HG02678 (cell line): ENCODE measurements at regions not wholly inside any gene's neighbourhood (a gene's known extent, or its start where the extent isn't known, plus 50 kb on each side); places are given as distances from the start of the nearest gene placed in this dataset.
"Not testable (repeated sequence)": the region's sequence is repeated elsewhere in the genome, so short reads cannot be mapped to it uniquely, and the experiment has no call there.

ENCODE experiments used
- ATAC-seq: cut with Tn5 transposase; IDR thresholded peaks from one replicate; pipeline ENCODE4 v1.9.1; 2021; ENCODE audit warnings: mild to moderate bottlenecking, moderate library complexity; ENCODE audit not compliant: unreplicated experiment

GRCh38 chr9:25816439-25816838, 138.2 kb upstream of the TUSC1 start:
- no peak for ATAC-seq

- no peak for ATAC-seq
Measured at GRCh38 chr9:25814023-25814422, 135.8 kb upstream of the TUSC1 start.

DNA sequence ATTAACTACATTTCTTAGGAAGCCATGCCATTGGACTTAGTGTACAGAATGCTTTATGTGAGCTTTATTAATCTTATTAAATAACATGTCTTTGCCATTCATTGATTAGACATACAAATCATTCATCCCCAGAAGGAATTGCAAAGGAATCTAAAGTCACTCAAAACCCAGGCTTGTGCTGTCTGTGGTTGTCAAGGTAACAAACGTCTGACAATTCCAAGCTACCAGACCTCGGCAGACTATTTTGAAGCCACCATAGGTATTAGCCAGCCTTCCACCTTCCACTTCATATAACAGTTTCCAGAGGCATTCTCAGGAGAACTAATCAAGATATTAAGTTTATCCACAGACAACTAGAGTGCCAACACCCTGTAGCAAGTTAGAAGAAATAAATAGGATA, 135.2 kb upstream of the TUSC1 start:
- ATAC-seq: no peak

DNA sequence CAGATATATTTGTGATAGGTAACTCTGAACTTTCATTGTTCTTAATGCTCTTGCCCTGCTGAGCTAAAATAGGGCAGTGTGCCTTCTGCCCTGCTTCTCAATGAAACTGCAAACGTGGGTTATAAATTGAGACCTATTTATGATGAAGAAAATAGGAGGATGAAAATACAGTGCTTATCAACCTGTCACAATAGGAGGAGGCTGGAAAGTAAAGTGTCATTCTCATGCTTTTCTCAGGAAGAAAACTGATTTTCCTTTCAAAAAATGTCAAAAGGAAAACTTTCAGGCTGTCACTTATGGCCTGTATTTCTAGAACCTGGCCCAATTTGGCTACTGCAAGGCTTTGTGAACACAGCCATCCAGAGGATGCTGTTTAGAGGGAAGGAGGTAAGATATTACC, 130.3 kb upstream of the TUSC1 start:
- ATAC-seq: no peak

DNA sequence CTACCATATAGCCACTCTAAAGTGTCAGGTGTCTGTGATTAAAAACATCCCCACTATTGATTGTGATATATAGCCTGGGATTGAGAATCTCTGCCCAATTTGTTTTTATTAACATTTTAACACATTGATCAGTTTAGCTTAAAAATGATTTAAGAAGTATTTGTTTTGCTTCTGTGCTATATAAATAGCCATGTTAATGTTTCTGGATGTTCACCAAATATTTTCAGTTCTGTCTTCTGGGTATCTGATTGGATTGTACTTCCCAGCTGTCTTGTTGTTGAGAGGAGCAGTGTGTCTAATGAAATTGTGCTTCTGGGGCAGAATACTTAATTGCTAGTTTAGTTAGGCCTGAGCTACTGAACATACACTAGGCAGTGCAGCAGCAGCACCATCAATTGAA, 126.6 kb upstream of the TUSC1 start:
- ATAC-seq: no peak

DNA sequence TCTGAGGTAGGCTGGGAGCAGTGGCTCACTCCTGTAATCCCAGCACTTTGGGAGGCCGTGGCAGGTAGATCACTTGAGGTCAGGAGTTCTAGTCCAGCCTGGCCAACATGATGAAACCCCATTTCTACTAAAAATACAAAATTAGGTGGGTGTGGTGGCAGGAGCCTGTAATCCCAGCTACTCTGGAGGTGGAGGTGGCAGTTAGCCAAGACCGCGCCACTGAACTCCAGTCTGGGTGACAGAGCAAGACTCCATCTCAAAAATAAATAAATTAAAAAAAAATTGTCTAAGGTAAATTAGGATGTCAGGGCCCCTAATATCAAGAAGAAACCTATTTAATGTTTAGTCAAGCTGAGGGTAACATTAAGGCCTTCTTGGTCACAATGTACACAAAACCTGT, 123.7 kb upstream of the TUSC1 start:
- not testable (repeated sequence) for ATAC-seq

DNA sequence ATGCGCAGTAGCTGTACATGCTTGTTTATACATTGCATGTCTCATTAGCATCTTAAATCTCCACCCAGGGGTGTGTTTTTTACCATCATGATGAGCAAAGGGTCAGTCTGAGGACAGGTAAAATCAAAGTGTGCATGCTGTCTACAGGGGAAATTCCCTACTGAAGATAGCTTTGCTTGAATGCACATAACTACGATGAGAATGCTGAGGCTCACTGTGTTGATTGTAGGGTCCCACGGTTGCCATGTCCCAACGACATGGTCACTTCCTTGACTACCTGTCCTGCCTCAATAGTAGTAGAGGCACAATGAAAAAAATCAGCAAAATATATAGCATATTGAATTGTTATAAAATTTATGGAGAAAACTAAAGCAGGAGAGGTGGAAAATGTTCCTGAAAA, 95.6 kb upstream of the TUSC1 start:
- ATAC-seq: no peak

DNA sequence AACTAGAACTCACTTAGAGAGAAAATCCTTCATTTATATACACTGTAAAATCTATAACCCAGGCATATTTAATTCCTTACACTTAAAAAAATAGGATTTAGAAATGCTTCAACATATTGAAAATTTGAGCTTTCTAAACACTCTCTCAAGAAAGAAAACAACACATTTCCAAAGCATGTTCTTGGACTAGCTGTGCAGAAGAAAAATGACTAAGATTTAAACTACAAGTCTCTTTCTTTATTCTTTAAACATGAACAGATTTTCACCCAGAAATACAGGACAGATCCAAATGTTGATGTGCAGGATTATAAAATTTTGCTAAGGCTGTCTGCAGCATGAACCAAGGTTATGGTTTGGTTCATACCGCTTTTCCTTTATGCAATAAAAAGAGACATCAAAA, 77.7 kb upstream of the TUSC1 start:
- no peak for ATAC-seq

GRCh38 chr9:25752398-25752797, 74.2 kb upstream of the TUSC1 start:
- ATAC-seq: no peak

- no peak for ATAC-seq
Measured at GRCh38 chr9:25742256-25742655, 64.0 kb upstream of the TUSC1 start.

GRCh38 chr9:25733336-25733982, 55.2 kb upstream of the TUSC1 start:
- ATAC-seq: no peak

GRCh38 chr9:25731895-25732794, 53.9 kb upstream of the TUSC1 start:
- not testable (repeated sequence) for ATAC-seq
